ENCODE measurements at regions not wholly inside any gene's neighbourhood (a gene's known extent, or its start where the extent isn't known, plus 50 kb on each side); places are given as distances from the start of the nearest gene placed in this dataset.

DNA sequence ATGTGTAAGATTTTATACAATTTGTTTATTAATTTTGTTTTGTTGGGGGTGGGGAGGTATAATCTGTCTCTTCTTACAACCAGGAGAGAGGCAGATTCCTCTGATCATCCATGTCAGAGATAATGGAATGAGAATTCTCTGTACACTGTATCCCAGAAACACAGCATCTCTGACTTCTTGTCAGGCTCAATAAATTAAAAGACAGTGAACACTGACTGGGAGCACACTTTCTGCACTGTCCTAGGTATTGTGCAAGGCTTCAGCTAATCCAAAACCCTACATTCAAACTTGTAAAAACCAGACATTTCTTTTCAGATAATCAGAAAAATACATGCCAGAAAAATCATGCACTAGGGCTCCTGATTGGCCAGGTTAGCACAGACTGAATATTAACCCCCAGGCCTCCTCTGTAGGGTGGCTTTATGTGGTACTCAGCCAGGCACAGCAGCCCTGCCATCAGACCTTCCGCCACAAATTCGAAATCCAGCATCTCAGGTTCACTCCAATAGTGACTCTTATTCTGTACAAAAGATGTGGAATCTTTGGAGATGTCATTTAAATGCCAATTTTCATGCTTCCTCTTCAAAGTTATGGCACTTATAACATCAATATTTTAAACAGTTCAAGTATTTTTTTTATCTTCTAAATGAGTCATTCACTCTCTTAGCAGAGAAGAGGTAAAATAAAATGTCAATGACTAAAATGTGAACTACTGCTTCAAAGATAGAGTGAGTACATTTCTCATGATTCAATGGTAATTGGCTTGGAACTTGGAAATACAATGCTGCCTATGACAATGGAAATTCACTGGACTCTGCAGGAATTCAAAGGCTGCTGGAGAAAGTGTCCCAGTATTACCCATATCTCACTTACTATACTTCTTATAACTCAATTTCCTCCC, 211.5 kb downstream of the KLF12 start:
- TF ChIP-seq, protein P1, sequence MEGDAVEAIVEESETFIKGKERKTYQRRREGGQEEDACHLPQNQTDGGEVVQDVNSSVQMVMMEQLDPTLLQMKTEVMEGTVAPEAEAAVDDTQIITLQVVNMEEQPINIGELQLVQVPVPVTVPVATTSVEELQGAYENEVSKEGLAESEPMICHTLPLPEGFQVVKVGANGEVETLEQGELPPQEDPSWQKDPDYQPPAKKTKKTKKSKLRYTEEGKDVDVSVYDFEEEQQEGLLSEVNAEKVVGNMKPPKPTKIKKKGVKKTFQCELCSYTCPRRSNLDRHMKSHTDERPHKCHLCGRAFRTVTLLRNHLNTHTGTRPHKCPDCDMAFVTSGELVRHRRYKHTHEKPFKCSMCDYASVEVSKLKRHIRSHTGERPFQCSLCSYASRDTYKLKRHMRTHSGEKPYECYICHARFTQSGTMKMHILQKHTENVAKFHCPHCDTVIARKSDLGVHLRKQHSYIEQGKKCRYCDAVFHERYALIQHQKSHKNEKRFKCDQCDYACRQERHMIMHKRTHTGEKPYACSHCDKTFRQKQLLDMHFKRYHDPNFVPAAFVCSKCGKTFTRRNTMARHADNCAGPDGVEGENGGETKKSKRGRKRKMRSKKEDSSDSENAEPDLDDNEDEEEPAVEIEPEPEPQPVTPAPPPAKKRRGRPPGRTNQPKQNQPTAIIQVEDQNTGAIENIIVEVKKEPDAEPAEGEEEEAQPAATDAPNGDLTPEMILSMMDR (IDR thresholded peaks at IDR 0.05) = no peak

DNA sequence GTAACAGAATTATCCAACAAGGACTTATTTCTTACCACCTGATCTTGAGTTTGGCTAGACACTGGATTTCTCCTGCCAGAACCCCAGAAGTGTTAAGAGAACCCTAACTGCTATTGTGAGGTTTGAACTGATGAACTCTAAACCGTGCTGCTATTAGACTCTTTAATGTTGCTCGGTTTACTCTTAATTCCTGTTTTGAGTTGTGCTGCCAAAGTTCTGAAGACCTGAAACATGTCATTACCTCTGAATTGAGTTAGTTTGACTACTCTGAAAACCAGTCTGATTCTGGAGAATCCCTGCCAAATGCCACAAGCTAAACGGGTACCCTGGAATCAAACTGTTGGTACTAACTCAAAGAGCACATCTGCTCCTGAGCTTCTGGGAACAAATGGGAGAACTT, 215.5 kb downstream of the KLF12 start:
- TF ChIP-seq, protein P1 (IDR thresholded peaks at IDR 0.05) = no peak

DNA sequence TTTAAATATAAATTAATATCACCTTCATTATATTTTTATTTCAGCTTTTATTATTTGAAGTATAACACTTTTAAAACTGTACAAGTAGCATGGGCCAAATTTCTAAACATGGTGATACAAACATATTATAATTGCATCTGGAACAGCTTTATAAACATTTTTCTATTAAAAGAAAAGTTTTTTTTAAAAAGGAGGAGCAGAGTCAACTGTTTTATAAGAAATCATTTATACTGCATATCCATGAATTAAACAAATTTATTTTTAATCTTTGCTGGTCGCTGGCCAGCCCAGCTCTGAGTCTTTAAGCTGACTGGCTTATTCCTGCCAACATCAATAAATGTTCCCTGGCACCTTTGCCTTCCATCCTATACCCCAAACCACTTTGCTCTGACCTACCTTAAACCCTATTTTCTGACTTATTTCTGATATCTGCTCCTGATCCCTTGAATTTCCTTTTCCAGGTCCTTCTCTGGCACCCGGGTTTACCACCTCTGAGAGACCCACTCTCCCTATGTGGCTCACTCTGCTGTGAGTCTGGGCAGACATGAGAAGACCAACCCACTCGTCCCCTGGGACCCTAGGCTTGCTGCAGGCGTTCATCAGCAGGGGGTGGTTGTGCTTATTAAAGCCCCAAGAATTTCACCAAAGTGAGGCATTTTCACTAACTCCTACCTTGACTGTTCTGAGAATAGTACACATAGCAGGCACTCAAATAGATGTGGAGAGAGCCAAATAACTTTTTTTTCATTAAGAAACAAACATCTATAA, 220.3 kb downstream of the KLF12 start:
- TF ChIP-seq, protein P1 (IDR thresholded peaks at IDR 0.05) = no peak

DNA sequence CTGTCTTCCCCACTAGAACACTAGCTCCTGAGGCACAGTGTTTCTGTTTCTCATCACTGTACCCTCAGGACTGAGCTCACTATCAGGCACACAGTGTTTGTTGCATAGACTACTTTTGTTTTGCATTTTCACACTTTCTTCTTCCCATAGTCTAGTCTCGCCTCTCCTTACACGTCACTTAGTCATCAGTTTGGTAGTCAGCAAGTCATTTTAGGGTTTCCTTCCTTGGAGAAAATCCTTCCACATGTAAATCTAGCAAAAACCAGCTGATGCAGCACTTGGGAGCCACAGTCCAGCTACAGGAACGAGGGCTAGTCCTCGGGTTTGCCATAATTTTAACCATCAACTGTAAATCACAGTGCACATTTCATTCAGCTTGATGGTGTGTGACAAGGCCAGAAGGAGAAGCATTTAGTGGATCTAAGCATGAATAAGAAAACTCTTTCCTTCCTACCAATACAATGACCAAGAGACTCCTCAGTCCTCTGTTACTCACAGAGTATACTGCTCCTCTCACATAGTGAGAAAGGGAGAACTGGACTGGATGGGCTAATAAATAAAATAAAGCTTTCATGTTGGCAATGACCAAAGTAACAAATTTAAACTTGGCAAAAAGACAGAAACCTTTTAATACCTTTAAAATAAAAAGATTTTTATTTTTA, 221.0 kb downstream of the KLF12 start:
- TF ChIP-seq, protein P1 (IDR thresholded peaks at IDR 0.05) = no peak

DNA sequence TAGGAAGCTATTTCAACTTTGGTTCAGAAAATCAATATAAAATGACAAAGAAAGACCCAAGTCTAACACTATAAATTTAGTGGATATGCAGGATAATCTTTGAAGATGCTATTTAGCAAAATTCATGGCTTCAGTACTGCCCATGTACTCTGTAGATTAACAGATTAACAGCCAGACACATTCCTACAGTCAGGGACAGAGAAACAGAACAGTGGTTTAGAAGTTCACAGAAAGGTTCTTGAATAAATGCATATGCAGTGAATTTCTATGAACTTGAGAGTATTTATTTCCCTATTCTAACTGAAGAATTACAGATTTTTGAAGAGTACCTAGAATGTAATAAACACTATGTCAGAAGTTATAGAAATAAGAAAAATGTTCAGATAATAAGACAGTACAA, 222.8 kb downstream of the KLF12 start:
- TF ChIP-seq, protein P1 (IDR thresholded peaks at IDR 0.05) = no peak

DNA sequence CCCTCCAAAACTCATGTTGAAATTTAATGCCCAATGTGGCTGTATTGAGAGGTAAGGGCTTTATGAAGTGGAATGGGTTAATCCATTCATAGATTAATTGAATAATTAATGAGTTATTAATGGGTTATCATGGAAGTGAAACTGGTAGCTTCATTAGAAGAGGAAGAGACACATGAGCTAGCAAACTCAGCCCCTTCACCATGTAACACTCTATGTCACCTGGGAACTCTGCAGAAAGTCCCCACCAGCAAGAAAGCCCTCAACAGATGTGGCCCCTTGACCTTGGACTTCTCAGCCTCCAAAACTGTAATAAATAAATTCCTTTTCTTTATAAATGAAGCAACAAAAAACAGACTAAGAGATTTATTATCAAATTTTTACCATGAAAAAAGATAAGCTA, 223.5 kb downstream of the KLF12 start:
- TF ChIP-seq, protein P1 (IDR thresholded peaks at IDR 0.05) = no peak

DNA sequence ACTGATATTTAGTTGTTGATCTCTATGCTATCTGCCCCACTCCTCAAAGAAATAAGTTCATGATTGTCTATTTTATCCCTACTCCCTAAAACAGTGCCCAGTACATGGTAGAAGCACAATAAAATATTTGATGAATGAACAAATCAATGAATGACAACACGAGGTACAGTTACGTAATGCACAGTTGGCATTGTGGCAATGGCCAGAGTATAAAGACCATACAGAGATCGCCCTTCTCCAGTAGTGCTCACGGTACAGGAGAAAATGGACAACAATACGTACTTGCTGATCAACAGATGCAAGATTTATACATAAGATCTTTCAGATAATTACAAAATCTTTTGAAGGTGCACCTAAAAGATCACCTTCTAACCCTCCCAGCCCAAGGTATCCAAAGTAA, 225.4 kb downstream of the KLF12 start:
- TF ChIP-seq, protein P1 (IDR thresholded peaks at IDR 0.05) = no peak

Measured in LNCAP (cell line).